ENCODE measurements at regions not wholly inside any gene's neighbourhood (a gene's known extent, or its start where the extent isn't known, plus 50 kb on each side); places are given as distances from the start of the nearest gene placed in this dataset.

GRCh38 chr11:22433517-22433916 is 95.3 kb downstream of the SLC17A6 start:
- no peak for DNase-seq

- DNase-seq: no peak
These were observed 94.9 kb downstream of the SLC17A6 start for GRCh38 chr11:22433094-22433455.

- peak; percentile 14 for DNase-seq
These were observed 94.3 kb downstream of the SLC17A6 start for GRCh38 chr11:22432291-22433093.

- no peak for DNase-seq
These were observed 92.9 kb downstream of the SLC17A6 start for GRCh38 chr11:22431106-22431505.

GRCh38 chr11:22430639-22431038 is 92.5 kb downstream of the SLC17A6 start:
- no peak for DNase-seq

- DNase-seq: no peak
These were observed 92.0 kb downstream of the SLC17A6 start for GRCh38 chr11:22430141-22430541.

All from stimulated activated CD4-positive, alpha-beta T cell treated with anti-CD3 and anti-CD28 coated beads, Interleukin-15, amount 100 ng/mL, for 24 hours (primary cell).